Breast epithelium (tissue), 3 donors: ENCODE measurements at regions not wholly inside any gene's neighbourhood (a gene's known extent, or its start where the extent isn't known, plus 50 kb on each side); places are given as distances from the start of the nearest gene placed in this dataset.

Experiments
- POLR2A ChIP-seq: fragments of 450-650 bp; IDR thresholded peaks from one replicate; pipeline ENCODE4 v1.6.1; 2016; ENCODE audit warnings: antibody characterized with exemption, mild to moderate bottlenecking, moderate library complexity
- TF ChIP-seq, protein P1 (sequence below), 3 donors: fragments of 450-650 bp; IDR thresholded peaks; one replicate each; pipeline ENCODE4 v1.5.1; 2016 to 2017; ENCODE audit warnings: antibody characterized with exemption in 3 of 3, mild to moderate bottlenecking in 3 of 3, moderate library complexity in 3 of 3

DNA sequence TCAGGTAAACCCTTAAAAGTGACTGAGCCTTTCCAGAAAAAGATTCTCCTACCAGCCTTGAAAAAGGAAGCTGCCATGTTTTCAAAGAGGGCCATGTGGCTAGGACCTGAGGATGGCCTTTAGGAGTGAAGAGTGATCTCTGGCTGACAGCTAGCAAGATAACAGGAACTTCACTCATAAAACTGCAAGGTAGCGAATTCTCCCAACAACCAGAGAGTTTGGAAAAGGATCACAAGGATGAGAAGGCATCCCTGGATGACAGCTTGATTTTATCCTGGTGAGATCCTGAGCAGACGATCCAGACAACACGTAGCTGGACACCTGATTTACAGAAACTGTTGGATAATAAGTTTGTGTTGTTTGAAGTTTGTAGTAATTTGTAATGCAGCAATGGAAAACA lies 115.6 kb upstream of the FBXO33 start:
- TF ChIP-seq, protein P1, sequence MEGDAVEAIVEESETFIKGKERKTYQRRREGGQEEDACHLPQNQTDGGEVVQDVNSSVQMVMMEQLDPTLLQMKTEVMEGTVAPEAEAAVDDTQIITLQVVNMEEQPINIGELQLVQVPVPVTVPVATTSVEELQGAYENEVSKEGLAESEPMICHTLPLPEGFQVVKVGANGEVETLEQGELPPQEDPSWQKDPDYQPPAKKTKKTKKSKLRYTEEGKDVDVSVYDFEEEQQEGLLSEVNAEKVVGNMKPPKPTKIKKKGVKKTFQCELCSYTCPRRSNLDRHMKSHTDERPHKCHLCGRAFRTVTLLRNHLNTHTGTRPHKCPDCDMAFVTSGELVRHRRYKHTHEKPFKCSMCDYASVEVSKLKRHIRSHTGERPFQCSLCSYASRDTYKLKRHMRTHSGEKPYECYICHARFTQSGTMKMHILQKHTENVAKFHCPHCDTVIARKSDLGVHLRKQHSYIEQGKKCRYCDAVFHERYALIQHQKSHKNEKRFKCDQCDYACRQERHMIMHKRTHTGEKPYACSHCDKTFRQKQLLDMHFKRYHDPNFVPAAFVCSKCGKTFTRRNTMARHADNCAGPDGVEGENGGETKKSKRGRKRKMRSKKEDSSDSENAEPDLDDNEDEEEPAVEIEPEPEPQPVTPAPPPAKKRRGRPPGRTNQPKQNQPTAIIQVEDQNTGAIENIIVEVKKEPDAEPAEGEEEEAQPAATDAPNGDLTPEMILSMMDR (IDR thresholded peaks at IDR 0.05) = no peak
- no peak for TF ChIP-seq POLR2A
